Central memory CD8-positive, alpha-beta T cell (primary cell): ENCODE measurements at regions not wholly inside any gene's neighbourhood (a gene's known extent, or its start where the extent isn't known, plus 50 kb on each side); places are given as distances from the start of the nearest gene placed in this dataset.

Source experiments
- ATAC-seq: fragments of 150-1000 bp; cut with Tn5 transposase; replicated peaks from 2 replicates; pipeline ENCODE4 v1.10.0; 2022; ENCODE audit warnings: mild to moderate bottlenecking, moderate FRiP score, moderate number of reproducible peaks; ENCODE audit not compliant: poor library complexity, severe bottlenecking; ENCODE audit errors: extremely low read depth
- DNase-seq, 2 donors: peaks; one replicate each; pipeline ENCODE4 v3.0.0; 2021; ENCODE audit warnings: low spot score in 2 of 2
- H3K27ac Mint-ChIP-seq: one replicate; pipeline ENCODE4 v1.8.0; 2022; ENCODE audit warnings: low read depth, mild to moderate bottlenecking, moderate library complexity, mixed read lengths
- H3K27me3 Mint-ChIP-seq: one replicate; pipeline ENCODE4 v1.8.0; 2022; ENCODE audit warnings: mixed read lengths
- H3K36me3 Mint-ChIP-seq: one replicate; pipeline ENCODE4 v1.8.0; 2022; ENCODE audit warnings: mild to moderate bottlenecking, moderate library complexity, mixed read lengths; ENCODE audit not compliant: insufficient read depth
- H3K4me1 Mint-ChIP-seq: one replicate; pipeline ENCODE4 v1.8.0; 2022; ENCODE audit warnings: mixed read lengths
- H3K4me3 Mint-ChIP-seq: one replicate; pipeline ENCODE4 v1.8.0; 2022; ENCODE audit warnings: mild to moderate bottlenecking, moderate library complexity, mixed read lengths
- H3K9me3 Mint-ChIP-seq: one replicate; pipeline ENCODE4 v1.8.0; 2022; ENCODE audit warnings: mixed read lengths

DNA sequence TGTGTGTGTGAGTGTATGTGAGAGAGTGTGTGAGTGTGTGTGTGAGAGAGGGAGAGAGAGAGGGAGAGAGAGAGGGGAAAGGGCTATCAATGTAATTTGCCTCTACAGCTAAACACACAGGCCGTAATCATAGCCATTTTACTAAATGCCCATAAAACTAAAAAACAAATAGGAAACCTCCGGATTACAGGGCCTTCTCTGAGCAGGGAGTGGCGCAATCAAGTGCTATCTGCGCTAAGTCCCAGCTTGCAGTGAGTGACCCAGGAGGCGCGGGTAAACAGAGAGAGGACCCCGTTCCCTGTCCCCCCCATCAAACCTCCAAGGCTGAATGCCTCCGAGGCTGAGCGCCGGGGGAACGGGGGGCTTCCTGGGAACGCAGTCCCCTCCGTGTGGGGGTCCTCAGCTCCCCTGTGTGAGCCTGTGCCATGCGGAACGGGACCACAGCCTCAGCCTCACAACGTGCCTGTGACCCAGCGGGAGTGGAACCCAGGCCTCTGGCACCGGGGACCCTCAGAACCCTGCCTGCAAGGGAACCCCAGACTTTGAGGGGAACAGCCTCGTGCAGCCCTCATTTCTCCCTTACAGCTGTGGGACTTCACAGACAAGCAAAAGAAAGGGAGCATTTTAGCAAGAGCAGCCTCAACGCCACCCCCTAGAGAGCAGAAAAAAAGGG, 54.7 kb upstream of the ID2 start:
- Mint-ChIP-seq H3K27me3 (peaks cover 8% of the 10 kb centered on the region), H3K9me3 (no peaks in the 10 kb centered on the region), H3K4me3 (no peak overlapping the region), H3K4me1 (no peaks in the 10 kb centered on the region), H3K36me3 (no peaks in the 10 kb centered on the region), H3K27ac (no peak overlapping the region)
- ATAC-seq = no peak
- DNase-seq = no peak

DNA sequence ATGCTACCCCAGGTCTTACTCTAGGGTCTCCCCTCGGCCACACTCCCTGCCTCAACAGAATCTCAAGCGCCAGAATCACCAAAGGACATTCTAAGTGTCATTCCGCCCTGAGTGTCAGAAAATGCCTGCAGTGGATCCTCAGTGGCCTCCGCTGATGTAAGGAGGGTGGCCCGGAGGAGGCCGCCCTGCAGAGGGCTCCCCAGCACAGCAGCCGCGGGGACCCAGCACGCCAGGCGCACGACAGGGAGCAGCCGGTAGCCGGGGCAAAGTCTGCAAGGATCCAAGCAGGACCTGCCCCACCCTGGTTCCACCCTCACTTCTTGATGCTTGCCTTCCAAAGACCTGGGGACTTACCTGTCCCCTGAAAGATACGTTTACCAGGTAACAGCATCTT, 54.2 kb upstream of the ID2 start:
- Mint-ChIP-seq H3K4me1 (no peaks in the 10 kb centered on the region), H3K27me3 (peaks cover 7% of the 10 kb centered on the region), H3K27ac (no peak overlapping the region), H3K36me3 (no peaks in the 10 kb centered on the region), H3K9me3 (no peaks in the 10 kb centered on the region), H3K4me3 (no peak overlapping the region)
- ATAC-seq (no peak), DNase-seq (no peak)

DNA sequence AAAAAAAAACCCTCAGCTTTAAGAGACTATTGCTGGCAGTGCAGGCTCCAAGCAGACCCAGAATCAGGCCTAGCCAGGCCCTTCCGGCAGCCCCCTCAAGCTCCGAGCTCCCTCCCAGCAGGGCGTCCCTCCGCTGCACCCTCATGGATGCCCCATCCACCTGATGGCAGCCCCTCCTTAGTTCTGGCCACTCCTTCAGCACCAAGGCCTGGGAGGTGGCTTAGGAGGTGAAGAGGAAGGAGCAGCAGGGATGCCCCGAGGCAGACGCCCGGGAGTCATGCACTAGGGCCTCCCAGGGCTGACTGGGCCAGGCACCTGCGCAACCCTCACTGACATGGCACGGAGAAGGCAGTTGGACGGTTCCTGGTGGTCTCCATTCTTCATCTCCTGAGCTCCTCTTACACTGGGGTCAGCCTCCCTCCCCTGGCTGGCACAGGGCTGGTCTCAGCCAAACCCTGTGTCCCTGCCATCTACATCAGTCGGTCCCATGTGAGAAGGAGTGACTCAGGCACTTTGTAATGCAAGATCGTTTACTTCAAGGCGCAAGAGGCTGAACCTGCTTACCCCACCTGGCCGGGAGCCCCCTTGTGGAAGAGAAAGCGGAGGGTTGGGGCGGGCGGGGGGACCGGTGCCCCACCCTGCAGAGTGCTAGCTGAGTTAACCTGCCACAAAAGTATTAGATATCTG, 53.5 kb upstream of the ID2 start:
- ATAC-seq = no peak
- Mint-ChIP-seq H3K36me3 (no peaks in the 10 kb centered on the region), H3K27ac (no peak overlapping the region), H3K27me3 (peaks cover under 1% of the 10 kb centered on the region), H3K9me3 (no peaks in the 10 kb centered on the region), H3K4me1 (no peaks in the 10 kb centered on the region), H3K4me3 (no peak overlapping the region)
- no peak for DNase-seq

DNA sequence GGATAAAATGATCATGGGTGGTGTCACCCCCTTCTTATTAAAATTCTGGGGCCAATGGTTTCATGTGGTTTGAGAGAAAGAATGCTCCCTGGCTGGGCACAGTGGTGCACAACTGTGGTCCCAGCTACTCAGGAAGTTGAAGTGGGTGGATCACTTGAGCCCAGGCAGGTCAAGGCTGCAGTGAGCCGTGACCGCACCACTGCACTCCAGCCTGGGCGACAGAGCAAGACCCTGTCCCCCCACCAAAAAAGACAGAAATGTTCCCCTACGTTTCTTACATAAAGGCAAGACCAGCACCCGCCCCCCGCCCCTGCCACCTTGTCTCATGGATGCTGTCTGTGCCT, 53.0 kb upstream of the ID2 start:
- no peak for DNase-seq
- Mint-ChIP-seq H3K27me3 (no peaks in the 10 kb centered on the region), H3K9me3 (no peaks in the 10 kb centered on the region), H3K4me3 (no peak overlapping the region), H3K27ac (no peak overlapping the region), H3K4me1 (no peaks in the 10 kb centered on the region), H3K36me3 (no peaks in the 10 kb centered on the region)
- ATAC-seq = no peak

DNA sequence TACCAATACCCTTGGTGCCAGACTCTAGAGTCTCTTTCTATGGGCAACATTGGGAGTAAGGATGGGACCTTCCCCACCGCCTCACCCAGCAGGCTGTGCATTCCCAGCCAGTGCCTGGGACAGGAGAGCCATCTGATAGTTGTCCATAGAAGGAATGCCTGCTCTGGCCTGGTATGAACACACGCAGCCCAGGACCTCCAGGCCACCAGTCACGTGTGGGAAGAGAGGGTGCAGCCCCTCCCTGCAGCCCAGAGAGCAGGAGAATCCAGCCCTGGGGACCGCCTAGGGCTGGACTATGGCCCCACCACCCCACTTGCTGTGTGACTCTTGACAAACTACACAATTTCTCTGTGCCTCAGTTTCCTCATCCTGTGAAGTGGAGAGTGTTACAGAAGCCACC, 52.5 kb upstream of the ID2 start:
- H3K4me1 Mint-ChIP-seq = no peaks in the 10 kb centered on the region
- no peak overlapping the region for H3K27ac Mint-ChIP-seq
- H3K4me3 Mint-ChIP-seq = no peak overlapping the region
- no peaks in the 10 kb centered on the region for H3K27me3 Mint-ChIP-seq
- no peaks in the 10 kb centered on the region for H3K9me3 Mint-ChIP-seq
- DNase-seq (no peak), ATAC-seq (no peak)
- H3K36me3 Mint-ChIP-seq = no peaks in the 10 kb centered on the region

DNA sequence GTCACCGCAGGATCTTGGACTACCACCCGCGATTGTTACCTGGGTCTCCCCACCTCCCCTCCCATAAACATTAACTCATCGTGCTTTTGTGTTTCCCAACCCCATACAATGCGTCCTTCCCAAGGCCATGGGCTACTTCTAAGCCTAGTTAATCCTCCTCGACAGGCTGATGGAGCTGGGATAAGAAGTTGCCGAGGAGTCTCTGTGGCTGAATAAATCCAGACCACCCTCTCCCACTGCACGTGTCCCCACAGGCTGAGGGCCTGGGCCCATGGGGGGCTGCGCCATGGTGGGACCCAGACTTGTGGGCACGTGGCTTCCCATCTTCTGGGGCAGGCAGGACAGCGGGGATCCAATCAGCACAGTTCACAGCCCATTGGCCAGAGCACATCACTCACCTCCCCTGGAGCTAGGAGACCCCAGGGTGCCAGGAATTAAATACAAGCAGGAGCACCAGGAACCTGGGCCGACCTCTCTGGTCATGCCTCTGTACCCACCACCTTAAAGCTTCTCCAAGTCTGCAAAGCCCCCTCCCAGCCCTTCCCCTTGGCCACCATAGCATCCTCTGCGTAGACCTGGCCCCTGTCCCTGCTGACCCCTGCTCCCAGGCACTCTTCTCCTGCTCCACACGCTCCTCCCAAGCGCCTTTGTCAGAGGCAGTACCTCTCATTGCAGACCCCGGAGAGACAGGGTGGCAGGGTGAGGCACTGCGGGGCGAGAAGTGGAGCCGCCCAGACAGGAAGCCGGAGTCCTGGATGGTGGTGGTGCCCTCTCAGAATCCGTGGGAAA, 51.0 kb upstream of the ID2 start:
- no peak for DNase-seq
- Mint-ChIP-seq H3K4me3 (no peak overlapping the region), H3K27me3 (no peaks in the 10 kb centered on the region), H3K4me1 (no peaks in the 10 kb centered on the region), H3K27ac (no peak overlapping the region), H3K9me3 (no peaks in the 10 kb centered on the region), H3K36me3 (no peaks in the 10 kb centered on the region)
- no peak for ATAC-seq

DNA sequence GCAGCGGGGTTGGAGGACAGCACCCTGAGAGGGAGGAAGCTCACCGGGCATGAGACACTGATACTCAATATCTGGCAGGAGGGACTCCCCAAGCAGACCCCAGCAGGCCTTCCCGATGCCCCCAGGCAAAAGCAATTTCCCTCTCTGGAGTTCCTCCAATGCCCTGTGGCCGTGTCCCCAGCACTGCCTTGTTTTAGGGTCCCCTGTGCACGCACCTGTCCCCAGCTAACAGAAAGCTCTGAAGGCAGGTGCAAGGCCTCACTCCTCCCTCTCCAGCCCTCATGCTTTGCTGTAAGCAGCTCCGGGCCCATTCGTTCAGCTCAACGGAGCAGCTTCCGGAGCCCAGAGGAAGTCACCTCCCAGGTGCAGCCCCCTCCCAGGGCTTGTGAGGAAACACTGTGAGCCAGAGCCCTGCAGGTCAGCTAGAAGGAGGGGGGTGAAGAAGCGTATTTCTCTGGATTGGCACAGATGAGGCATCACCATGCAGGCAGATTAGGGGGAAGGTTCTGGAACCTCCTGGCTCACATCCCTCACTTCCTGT, 50.3 kb upstream of the ID2 start:
- ATAC-seq = no peak

More for the DNA sequence above, 50.3 kb upstream of the ID2 start:
- no peaks in the 10 kb centered on the region for H3K4me1 Mint-ChIP-seq
- H3K27ac Mint-ChIP-seq = no peak overlapping the region
- H3K9me3 Mint-ChIP-seq = no peaks in the 10 kb centered on the region
- H3K4me3 Mint-ChIP-seq = no peak overlapping the region
- no peak for DNase-seq
- no peaks in the 10 kb centered on the region for H3K27me3 Mint-ChIP-seq
- H3K36me3 Mint-ChIP-seq = no peaks in the 10 kb centered on the region
